Uterus (tissue), 2 donors: ENCODE measurements at regions not wholly inside any gene's neighbourhood (a gene's known extent, or its start where the extent isn't known, plus 50 kb on each side); places are given as distances from the start of the nearest gene placed in this dataset.

Source experiments
- CTCF ChIP-seq, 4 experiments: fragments of 200-600 bp in 2 of 4; fragments of 450-650 bp in 2 of 4; sonication (generic) in 2 of 4; IDR thresholded peaks; one replicate each; pipeline ENCODE4 v1.5.1; 2016 to 2019; ENCODE audit warnings: antibody characterized with exemption in 4 of 4, mild to moderate bottlenecking in 2 of 4, moderate library complexity in 1 of 4
- POLR2A ChIP-seq, 2 donors: fragments of 450-650 bp; IDR thresholded peaks; one replicate each; pipeline ENCODE4 v1.6.1; 2016; ENCODE audit warnings: antibody characterized with exemption in 2 of 2, mild to moderate bottlenecking in 1 of 2, moderate library complexity in 1 of 2

- TF ChIP-seq CTCF (IDR thresholded peaks at IDR 0.05), result no peak
- no peak for TF ChIP-seq POLR2A (IDR thresholded peaks at IDR 0.05)
These were observed 75.3 kb upstream of the PJA2 start for GRCh38 chr5:109485030-109485429.
